GM23248 (cell line): ENCODE measurements at regions not wholly inside any gene's neighbourhood (a gene's known extent, or its start where the extent isn't known, plus 50 kb on each side); places are given as distances from the start of the nearest gene placed in this dataset.

Source experiments
- DNase-seq: peaks from one replicate; pipeline ENCODE4 v3.0.0-alpha.2; 2015
- H2AFZ ChIP-seq: fragments of 200-600 bp; sonication (generic); 2 replicates; pipeline ENCODE4 v1.6.1; 2016; ENCODE audit warnings: antibody characterized with exemption
- H3F3A ChIP-seq: fragments of 200-600 bp; sonication (generic); 2 replicates; pipeline ENCODE4 v1.6.1; 2016; ENCODE audit warnings: mild to moderate bottlenecking, antibody characterized with exemption, mixed run types; ENCODE audit not compliant: insufficient read depth
- H3K27ac ChIP-seq: fragments of 200-600 bp; sonication (generic); 2 replicates; pipeline ENCODE4 v1.5.1; 2016; ENCODE audit warnings: mild to moderate bottlenecking
- H3K27me3 ChIP-seq: fragments of 200-600 bp; sonication (generic); replicated peaks from 2 replicates; pipeline ENCODE4 v1.6.1; 2016; ENCODE audit warnings: mild to moderate bottlenecking; ENCODE audit not compliant: insufficient read depth
- H3K36me3 ChIP-seq: fragments of 200-600 bp; sonication (generic); 2 replicates; pipeline ENCODE4 v1.6.1; 2016; ENCODE audit warnings: low read depth, mild to moderate bottlenecking
- H3K4me1 ChIP-seq: fragments of 200-600 bp; sonication (generic); 2 replicates; pipeline ENCODE4 v1.6.1; 2016; ENCODE audit warnings: mild to moderate bottlenecking; ENCODE audit not compliant: insufficient read depth
- H3K4me2 ChIP-seq: fragments of 200-600 bp; sonication (generic); one replicate; pipeline ENCODE4 v1.6.1; 2016; ENCODE audit warnings: mild to moderate bottlenecking; ENCODE audit not compliant: unreplicated experiment
- H3K4me3 ChIP-seq: fragments of 200-600 bp; sonication (generic); 2 replicates; pipeline ENCODE4 v1.5.1; 2016; ENCODE audit warnings: mild to moderate bottlenecking
- H3K79me2 ChIP-seq: fragments of 200-600 bp; sonication (generic); 2 replicates; pipeline ENCODE4 v1.6.1; 2016; ENCODE audit warnings: mild to moderate bottlenecking; ENCODE audit not compliant: insufficient read depth
- H3K9ac ChIP-seq: fragments of 200-600 bp; sonication (generic); 2 replicates; pipeline ENCODE4 v1.6.1; 2016; ENCODE audit warnings: mild to moderate bottlenecking
- H3K9me2 ChIP-seq: fragments of 200-600 bp; sonication (generic); 2 replicates; pipeline ENCODE4 v1.6.1; 2016; ENCODE audit warnings: mixed run types, mild to moderate bottlenecking, moderate library complexity; ENCODE audit not compliant: insufficient read depth
- H3K9me3 ChIP-seq: fragments of 200-600 bp; sonication (generic); one replicate; pipeline ENCODE4 v1.6.1; 2017; ENCODE audit warnings: low read depth
- H4K20me1 ChIP-seq: fragments of 200-600 bp; sonication (generic); 2 replicates; pipeline ENCODE4 v1.6.0; 2016; ENCODE audit not compliant: insufficient read depth
- EZH2 ChIP-seq: fragments of 200-600 bp; sonication (generic); IDR thresholded peaks from 2 replicates; pipeline ENCODE4 v1.6.1; 2018; ENCODE audit warnings: antibody characterized with exemption, mild to moderate bottlenecking; ENCODE audit not compliant: insufficient read depth, poor library complexity, severe bottlenecking
- EZH2phosphoT487 ChIP-seq: fragments of 200-600 bp; sonication (generic); IDR thresholded peaks from 2 replicates; pipeline ENCODE4 v1.6.1; 2018; ENCODE audit warnings: antibody characterized with exemption, moderate library complexity, mild to moderate bottlenecking, low read depth; ENCODE audit not compliant: insufficient read depth
- WGBS, 2 experiments: methylation state at CpG; one replicate each; pipeline ENCODE4 v1.1.6; 2015 to 2017; ENCODE audit warnings: low lambda C conversion rate in 2 of 2, low coverage in 1 of 2; ENCODE audit errors: missing lambda C conversion rate in 2 of 2; 5-methylcytosine and 5-hydroxymethylcytosine counted together
- in situ Hi-C: fragments of 300-500 bp; cut with MboI; formaldehyde crosslinking; loops from 2 replicates; pipeline ENCODE4 v1.15.0; 2020

DNA sequence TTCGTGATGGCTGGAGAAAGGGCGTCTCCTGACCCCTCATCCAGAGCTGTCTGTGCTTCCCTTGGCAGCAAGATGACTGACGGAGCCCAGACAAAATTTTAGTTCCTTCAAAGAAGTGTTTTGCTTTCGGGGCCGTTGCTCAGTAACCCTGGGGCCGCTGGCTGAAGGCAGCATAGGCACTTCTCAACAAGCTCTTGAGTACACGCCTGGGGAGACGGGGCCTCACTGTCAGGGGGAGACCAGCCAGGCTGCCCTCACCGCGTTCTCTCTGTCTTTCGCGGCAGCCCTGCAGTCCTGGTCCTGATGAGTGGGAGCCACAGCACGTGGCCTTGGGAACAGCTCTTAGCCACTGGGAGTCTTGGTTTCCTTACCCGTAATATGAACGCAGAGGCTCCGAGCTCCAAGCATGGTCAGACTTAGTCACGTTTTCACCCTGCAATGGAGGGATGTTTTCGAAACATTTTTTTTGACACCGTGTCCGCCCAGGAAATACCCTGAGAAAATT is 86.0 kb downstream of the IRF8 start:
- H3F3A ChIP-seq: no peaks in the 10 kb centered on the region
- H2AFZ ChIP-seq: no peak overlapping the region
- no peaks in the 10 kb centered on the region for H4K20me1 ChIP-seq
- H3K4me1 ChIP-seq: no peaks in the 10 kb centered on the region
- H3K27ac ChIP-seq: no peak overlapping the region
- H3K4me3 ChIP-seq: no peak overlapping the region
- WGBS, 2 experiments: 45 to 57% methylated on average over 20 of the region's 20 CpGs
- H3K9me2 ChIP-seq: no peaks in the 10 kb centered on the region
- no peaks in the 10 kb centered on the region for H3K9me3 ChIP-seq
- in situ Hi-C loops: loop anchor here (10.0 kb wide), 1 partner anchor 160 kb away; no protein-coding TSS in a partner anchor
- H3K79me2 ChIP-seq: no peaks in the 10 kb centered on the region
- H3K36me3 ChIP-seq: no peaks in the 10 kb centered on the region
- H3K27me3 ChIP-seq: peaks cover 91% of the 10 kb centered on the region
- no peak for DNase-seq
- TF ChIP-seq EZH2 (no peak), EZH2phosphoT487 (no peak)
- H3K9ac ChIP-seq: no peak overlapping the region
- no peak overlapping the region for H3K4me2 ChIP-seq

DNA sequence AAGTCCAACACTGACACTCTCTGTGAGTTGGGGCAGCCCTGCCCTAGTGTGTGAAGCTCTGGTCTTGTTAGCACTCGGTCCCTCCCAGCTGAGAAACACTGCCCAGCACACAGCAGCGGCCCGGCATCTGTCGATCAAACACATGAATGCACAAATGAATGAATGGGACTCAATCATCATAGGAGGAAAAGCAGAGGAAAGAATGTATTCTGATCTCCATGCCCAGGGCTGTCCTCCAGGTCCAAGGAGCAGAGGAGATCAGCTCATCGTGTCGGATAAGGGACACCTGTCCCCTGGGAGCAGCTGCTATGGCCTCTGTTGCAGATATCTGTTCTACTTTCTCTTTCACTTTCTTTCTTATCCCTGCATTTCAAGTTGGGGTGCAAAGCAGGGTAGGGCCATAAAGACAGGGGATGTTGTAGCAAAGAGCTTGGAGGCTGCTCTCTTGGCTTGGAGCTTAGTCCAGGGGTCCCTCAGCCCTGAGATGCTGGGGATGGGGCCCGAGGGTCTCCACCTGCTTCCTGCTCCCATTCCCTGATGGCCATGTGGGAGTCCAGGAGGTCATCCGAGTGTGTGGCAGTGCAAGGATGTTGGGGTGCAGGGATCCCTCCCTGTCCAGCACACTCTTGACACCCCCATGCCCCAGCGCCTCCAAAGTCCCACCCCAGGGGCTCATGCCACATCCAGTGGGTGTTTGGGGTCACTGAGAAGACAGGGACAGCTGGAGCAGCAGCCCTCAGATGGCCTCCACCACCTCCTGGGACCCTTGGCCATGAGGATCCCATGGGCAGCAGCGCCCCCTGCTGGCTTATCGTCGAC is 88.2 kb downstream of the IRF8 start:
- Histone ChIP-seq H2AFZ (no peak overlapping the region), H3K79me2 (no peaks in the 10 kb centered on the region), H3F3A (no peaks in the 10 kb centered on the region), H3K4me2 (no peak overlapping the region), H3K27me3 (peaks cover 95% of the 10 kb centered on the region), H3K4me3 (0 out of 2 replicates have a peak overlapping the region, but pooled peaks have one; percentile 43), H3K27ac (no peak overlapping the region), H3K9me3 (no peaks in the 10 kb centered on the region), H4K20me1 (no peaks in the 10 kb centered on the region), H3K9ac (no peak overlapping the region), H3K9me2 (no peaks in the 10 kb centered on the region), H3K36me3 (no peaks in the 10 kb centered on the region), H3K4me1 (no peaks in the 10 kb centered on the region)
- WGBS, 2 experiments: 18 to 21% methylated on average over 8 to 11 of the region's 12 CpGs
- TF ChIP-seq EZH2 (no peak), EZH2phosphoT487 (no peak)
- in situ Hi-C loops: loop anchor here (10.0 kb wide), 1 partner anchor 162 kb away; no protein-coding TSS in a partner anchor
- no peak for DNase-seq

DNA sequence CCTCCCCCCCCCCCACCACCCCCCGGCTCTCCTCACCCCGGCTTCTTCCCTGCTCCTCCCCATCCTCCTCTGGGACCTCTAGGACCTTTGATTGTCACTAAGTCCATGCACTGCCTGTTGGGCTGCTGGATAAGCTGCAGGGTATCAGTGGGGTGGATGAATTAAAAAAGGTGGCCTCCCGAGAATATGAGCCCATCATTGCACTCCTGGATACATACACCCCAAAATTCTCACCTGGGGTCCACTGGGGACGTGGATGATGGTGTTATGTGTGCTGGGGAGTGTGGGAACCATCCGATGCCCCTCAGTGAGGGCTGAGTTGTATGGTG is 88.8 kb downstream of the IRF8 start:
- no peaks in the 10 kb centered on the region for H3K4me1 ChIP-seq
- no peaks in the 10 kb centered on the region for H3K9me2 ChIP-seq
- H3K79me2 ChIP-seq: no peaks in the 10 kb centered on the region
- H2AFZ ChIP-seq: no peak overlapping the region
- no peaks in the 10 kb centered on the region for H4K20me1 ChIP-seq
- H3K9ac ChIP-seq: no peak overlapping the region
- H3F3A ChIP-seq: no peaks in the 10 kb centered on the region
- TF ChIP-seq EZH2phosphoT487 (no peak), EZH2 (no peak)
- peaks cover 95% of the 10 kb centered on the region for H3K27me3 ChIP-seq
- DNase-seq: no peak
- no peak overlapping the region for H3K27ac ChIP-seq
- in situ Hi-C loops: loop anchor here (10.0 kb wide), 1 partner anchor 163 kb away; no protein-coding TSS in a partner anchor
- no peaks in the 10 kb centered on the region for H3K36me3 ChIP-seq
- H3K9me3 ChIP-seq: no peaks in the 10 kb centered on the region
- no peak overlapping the region for H3K4me2 ChIP-seq
- no peak overlapping the region for H3K4me3 ChIP-seq
- 17 to 25% methylated on average over 4 to 5 of the region's 5 CpGs for WGBS, 2 experiments

DNA sequence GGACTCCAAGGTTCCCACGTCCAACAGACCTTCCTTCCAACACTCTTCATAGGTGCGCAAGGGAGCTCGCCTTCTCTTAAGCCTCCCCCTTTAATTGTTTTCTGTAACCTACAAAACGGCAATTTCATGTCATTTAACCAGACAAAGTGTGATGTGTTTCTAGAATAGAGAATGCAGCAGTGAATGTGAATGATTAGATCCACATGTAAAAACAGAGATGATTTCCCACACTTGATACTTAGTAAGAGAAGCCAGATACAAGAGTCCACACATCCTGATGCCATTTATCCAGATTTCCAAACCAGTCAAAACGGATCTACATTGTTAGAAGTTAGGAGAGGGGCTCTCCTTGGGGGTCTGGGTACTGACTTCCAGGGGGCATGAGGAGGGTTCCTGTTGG is 89.3 kb downstream of the IRF8 start:
- in situ Hi-C loops: loop anchor here (10.0 kb wide), 1 partner anchor 164 kb away; no protein-coding TSS in a partner anchor
- Histone ChIP-seq H3K4me3 (no peak overlapping the region), H3F3A (no peaks in the 10 kb centered on the region), H4K20me1 (no peaks in the 10 kb centered on the region), H3K4me1 (no peaks in the 10 kb centered on the region), H3K9me3 (no peaks in the 10 kb centered on the region), H3K27ac (no peak overlapping the region), H3K27me3 (peaks cover 95% of the 10 kb centered on the region), H3K36me3 (no peaks in the 10 kb centered on the region), H3K79me2 (no peaks in the 10 kb centered on the region), H3K9ac (no peak overlapping the region), H3K4me2 (no peak overlapping the region), H3K9me2 (no peaks in the 10 kb centered on the region), H2AFZ (no peak overlapping the region)
- WGBS, 2 experiments: 2% methylated on average over 5 of the region's 5 CpGs
- DNase-seq: no peak
- TF ChIP-seq EZH2phosphoT487 (no peak), EZH2 (no peak)
